SK-N-SH treated with all-trans-retinoic acid at 6 μM for 48 hours (cell line): ENCODE measurements at regions not wholly inside any gene's neighbourhood (a gene's known extent, or its start where the extent isn't known, plus 50 kb on each side); places are given as distances from the start of the nearest gene placed in this dataset.

Experiments
- OSR1 ChIP-seq: fragments of 250-450 bp; sonication (Bioruptor Pico); IDR thresholded peaks from 2 replicates; pipeline ENCODE4 v1.8.0; 2022; ENCODE audit warnings: moderate library complexity, mild to moderate bottlenecking, inconsistent platforms
- TOX ChIP-seq: fragments of 250-450 bp; sonication (Bioruptor Pico); IDR thresholded peaks from 2 replicates; pipeline ENCODE4 v1.8.0; 2021; ENCODE audit warnings: mild to moderate bottlenecking, moderate library complexity, borderline replicate concordance
- ZFP30 ChIP-seq: fragments of 450-650 bp; formaldehyde crosslinking; IDR thresholded peaks from 2 replicates; pipeline ENCODE4 v1.5.0; 2022; ENCODE audit warnings: mild to moderate bottlenecking, moderate library complexity

DNA sequence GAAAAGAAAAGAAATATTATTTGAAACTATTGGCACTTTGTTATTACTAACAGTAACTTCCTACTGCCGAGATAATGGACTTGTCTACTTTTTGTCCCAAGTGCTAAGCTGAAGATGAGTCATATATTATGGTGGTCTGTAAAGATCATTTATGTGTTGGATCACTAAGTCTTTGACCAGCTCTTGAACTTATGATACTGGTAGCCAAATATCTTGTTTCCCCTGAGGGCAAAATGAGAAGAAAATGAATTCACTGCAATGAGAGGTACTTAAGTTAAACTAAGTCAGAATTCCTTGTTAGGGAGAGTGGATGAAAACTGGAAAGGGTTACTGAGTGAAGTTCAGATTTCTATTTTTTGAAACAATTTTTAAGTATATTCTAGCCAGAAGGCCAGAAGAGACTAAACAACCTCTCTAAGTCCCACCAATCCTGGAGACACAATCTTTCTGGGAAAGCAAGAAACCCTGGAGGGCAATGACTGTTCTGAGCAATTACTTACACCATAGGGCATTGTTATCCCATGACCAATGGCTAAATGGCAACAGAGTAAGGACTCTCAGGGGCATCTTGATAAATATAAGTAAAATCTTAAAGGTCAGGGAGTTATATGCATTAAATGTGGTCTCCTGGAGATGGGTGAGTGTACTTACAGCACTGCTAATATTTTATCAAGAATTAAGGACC is 287.7 kb downstream of the STIM2 start:
- TF ChIP-seq TOX (no peak), ZFP30 (CRISPR knock-in tag) (no peak), OSR1 (CRISPR knock-in tag) (no peak)
